HEK293 (cell line): ENCODE measurements at regions not wholly inside any gene's neighbourhood (a gene's known extent, or its start where the extent isn't known, plus 50 kb on each side); places are given as distances from the start of the nearest gene placed in this dataset.

Experiments used
- CTCF ChIA-PET: fragments of 350-600 bp; formaldehyde crosslinking; extraction: SDS; loops from one replicate; lab custom pipeline; 2021; ENCODE audit warnings: antibody characterized with exemption; lab: Yijun Ruan, JAX
- POLR2A ChIA-PET: fragments of 300-600 bp; formaldehyde crosslinking; extraction: SDS; loops from one replicate; lab custom pipeline; 2020; ENCODE audit warnings: antibody characterized with exemption, inconsistent platforms; lab: Yijun Ruan, JAX
- H3K27ac ChIP-seq: fragments of 200-500 bp; sonication (Bioruptor generic); 2 replicates; pipeline ENCODE4 v1.5.1; 2014; ENCODE audit warnings: low read depth, low read length, control low read depth, inconsistent platforms; ENCODE audit errors: extremely low read depth
- H3K36me3 ChIP-seq, 2 experiments: fragments of 200-500 bp in 1 of 2; sonication (Bioruptor generic) in 1 of 2; 1 replicate in 1 of 2; 2 replicates in 1 of 2; pipeline ENCODE4 v1.5.1; 2014 to 2017; ENCODE audit warnings: inconsistent platforms in 2 of 2, low read length in 2 of 2; ENCODE audit not compliant: control insufficient read depth in 2 of 2, insufficient read depth in 1 of 2
- H3K4me1 ChIP-seq: fragments of 200-500 bp; sonication (Bioruptor generic); 2 replicates; pipeline ENCODE4 v1.5.1; 2014; ENCODE audit warnings: mild to moderate bottlenecking, low read length, inconsistent platforms; ENCODE audit not compliant: control insufficient read depth, insufficient read depth
- H3K4me3 ChIP-seq: 2 replicates; pipeline ENCODE4 v1.5.1; 2011; ENCODE audit warnings: low read depth, mild to moderate bottlenecking, control low read depth, low read length, moderate library complexity
- H3K9me3 ChIP-seq: fragments of 200-500 bp; sonication (Bioruptor generic); 2 replicates; pipeline ENCODE4 v1.5.1; 2014; ENCODE audit warnings: low read depth, low read length, inconsistent platforms; ENCODE audit not compliant: control insufficient read depth, insufficient read depth
- GLI2 ChIP-seq: fragments of 450-650 bp; formaldehyde crosslinking; IDR thresholded peaks from 2 replicates; pipeline ENCODE4; 2017; ENCODE audit warnings: missing biosample characterization, missing genetic modification characterization, low read depth, borderline replicate concordance
- GLIS2 ChIP-seq: fragments of 450-650 bp; formaldehyde crosslinking; IDR thresholded peaks from 2 replicates; pipeline ENCODE4 v1.5.1; 2016; ENCODE audit warnings: missing biosample characterization, missing genetic modification characterization
- MYNN ChIP-seq: fragments of 450-650 bp; formaldehyde crosslinking; IDR thresholded peaks from 2 replicates; pipeline ENCODE4 v1.5.1; 2016; ENCODE audit warnings: missing biosample characterization, missing genetic modification characterization, borderline replicate concordance
- OVOL3 ChIP-seq: fragments of 450-650 bp; formaldehyde crosslinking; IDR thresholded peaks from 2 replicates; pipeline ENCODE4 v1.5.1; 2016; ENCODE audit warnings: missing biosample characterization, missing genetic modification characterization
- SALL2 ChIP-seq: fragments of 450-650 bp; formaldehyde crosslinking; IDR thresholded peaks from 2 replicates; pipeline ENCODE4 v1.5.0; 2017; ENCODE audit warnings: missing biosample characterization, mild to moderate bottlenecking, missing genetic modification characterization, borderline replicate concordance
- SP7 ChIP-seq: fragments of 450-650 bp; formaldehyde crosslinking; IDR thresholded peaks from 2 replicates; pipeline ENCODE4 v1.5.1; 2016; ENCODE audit warnings: missing biosample characterization, missing genetic modification characterization
- TRIM28 ChIP-seq: IDR thresholded peaks from 2 replicates; pipeline ENCODE4 v1.6.1; 2011; ENCODE audit warnings: low read length, control low read depth, borderline replicate concordance
- ZBTB48 ChIP-seq: fragments of 450-650 bp; formaldehyde crosslinking; IDR thresholded peaks from 2 replicates; pipeline ENCODE4 v1.5.1; 2016; ENCODE audit warnings: missing biosample characterization, missing genetic modification characterization
- ZNF133 ChIP-seq: fragments of 450-650 bp; formaldehyde crosslinking; IDR thresholded peaks from 2 replicates; pipeline ENCODE4 v1.5.1; 2016; ENCODE audit warnings: missing biosample characterization, missing genetic modification characterization
- ZNF366 ChIP-seq: fragments of 450-650 bp; formaldehyde crosslinking; conservative IDR thresholded peaks from 2 replicates; pipeline ENCODE4 v1.5.1; 2016; ENCODE audit warnings: missing biosample characterization, missing genetic modification characterization
- ZNF433 ChIP-seq: fragments of 450-650 bp; formaldehyde crosslinking; IDR thresholded peaks from 2 replicates; pipeline ENCODE4 v1.5.1; 2016; ENCODE audit warnings: missing biosample characterization, missing genetic modification characterization, low read depth
- ZNF514 ChIP-seq: fragments of 450-650 bp; formaldehyde crosslinking; IDR thresholded peaks from 2 replicates; pipeline ENCODE4 v1.5.1; 2016; ENCODE audit warnings: missing biosample characterization, missing genetic modification characterization
- ZNF529 ChIP-seq: fragments of 450-650 bp; formaldehyde crosslinking; IDR thresholded peaks from 2 replicates; pipeline ENCODE4 v1.5.1; 2017; ENCODE audit warnings: missing genetic modification characterization, missing biosample characterization; ENCODE audit not compliant: insufficient replicate concordance
- ZNF561 ChIP-seq: fragments of 450-650 bp; IDR thresholded peaks from 2 replicates; pipeline ENCODE4 v1.5.1; 2018; ENCODE audit warnings: missing biosample characterization, missing genetic modification characterization, borderline replicate concordance
- ZNF626 ChIP-seq: fragments of 450-650 bp; sonication (Bioruptor Pico); formaldehyde crosslinking; IDR thresholded peaks from 2 replicates; pipeline ENCODE4 v1.5.1; 2018; ENCODE audit warnings: missing biosample characterization, missing genetic modification characterization, inconsistent platforms
- ZNF76 ChIP-seq: fragments of 450-650 bp; formaldehyde crosslinking; IDR thresholded peaks from 2 replicates; pipeline ENCODE4; 2016; ENCODE audit warnings: low read depth, missing biosample characterization, missing genetic modification characterization, borderline replicate concordance
- ZSCAN23 ChIP-seq: fragments of 450-650 bp; formaldehyde crosslinking; IDR thresholded peaks from 2 replicates; pipeline ENCODE4 v1.5.1; 2016; ENCODE audit warnings: missing biosample characterization, missing genetic modification characterization
- TF ChIP-seq, protein P1 (sequence below): fragments of 450-650 bp; formaldehyde crosslinking; IDR thresholded peaks from 2 replicates; pipeline ENCODE4 v1.5.1; 2016; ENCODE audit warnings: missing biosample characterization, missing genetic modification characterization
- TF ChIP-seq, protein P2 (sequence below): fragments of 450-650 bp; formaldehyde crosslinking; IDR thresholded peaks from 2 replicates; pipeline ENCODE4; 2016; ENCODE audit warnings: missing biosample characterization, missing genetic modification characterization
- TF ChIP-seq, protein P3 (sequence below): fragments of 450-650 bp; IDR thresholded peaks from 2 replicates; pipeline ENCODE4 v1.5.1; 2018; ENCODE audit warnings: missing biosample characterization, missing genetic modification characterization
- TF ChIP-seq, protein P4 (sequence below): fragments of 450-650 bp; formaldehyde crosslinking; conservative IDR thresholded peaks from 2 replicates; pipeline ENCODE4 v1.5.1; 2016; ENCODE audit warnings: low read depth, missing biosample characterization, missing genetic modification characterization
- TF ChIP-seq, protein P5 (sequence below): fragments of 450-650 bp; formaldehyde crosslinking; IDR thresholded peaks from 2 replicates; pipeline ENCODE4 v1.5.1; 2016; ENCODE audit warnings: missing biosample characterization, missing genetic modification characterization

DNA sequence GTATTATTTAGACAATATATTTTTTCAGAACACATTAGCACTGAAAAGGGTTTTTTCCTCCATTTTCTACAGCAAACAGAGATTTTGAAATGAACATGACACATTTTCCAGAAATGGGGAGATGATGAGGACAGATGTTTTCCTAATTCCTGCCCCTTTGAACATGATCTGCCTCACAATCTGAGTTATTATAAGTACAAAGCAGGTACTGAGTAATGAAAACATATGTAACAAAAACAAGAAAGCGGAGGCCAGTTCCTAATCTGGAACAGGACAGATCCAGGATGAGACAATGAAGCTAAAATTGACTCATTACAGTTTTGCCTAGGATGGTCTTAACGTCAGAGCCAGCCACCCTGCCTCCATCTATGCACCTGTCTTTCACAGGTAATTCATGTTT, 642.8 kb upstream of the NR2F2 start (continued):
- TF ChIP-seq, protein P1, sequence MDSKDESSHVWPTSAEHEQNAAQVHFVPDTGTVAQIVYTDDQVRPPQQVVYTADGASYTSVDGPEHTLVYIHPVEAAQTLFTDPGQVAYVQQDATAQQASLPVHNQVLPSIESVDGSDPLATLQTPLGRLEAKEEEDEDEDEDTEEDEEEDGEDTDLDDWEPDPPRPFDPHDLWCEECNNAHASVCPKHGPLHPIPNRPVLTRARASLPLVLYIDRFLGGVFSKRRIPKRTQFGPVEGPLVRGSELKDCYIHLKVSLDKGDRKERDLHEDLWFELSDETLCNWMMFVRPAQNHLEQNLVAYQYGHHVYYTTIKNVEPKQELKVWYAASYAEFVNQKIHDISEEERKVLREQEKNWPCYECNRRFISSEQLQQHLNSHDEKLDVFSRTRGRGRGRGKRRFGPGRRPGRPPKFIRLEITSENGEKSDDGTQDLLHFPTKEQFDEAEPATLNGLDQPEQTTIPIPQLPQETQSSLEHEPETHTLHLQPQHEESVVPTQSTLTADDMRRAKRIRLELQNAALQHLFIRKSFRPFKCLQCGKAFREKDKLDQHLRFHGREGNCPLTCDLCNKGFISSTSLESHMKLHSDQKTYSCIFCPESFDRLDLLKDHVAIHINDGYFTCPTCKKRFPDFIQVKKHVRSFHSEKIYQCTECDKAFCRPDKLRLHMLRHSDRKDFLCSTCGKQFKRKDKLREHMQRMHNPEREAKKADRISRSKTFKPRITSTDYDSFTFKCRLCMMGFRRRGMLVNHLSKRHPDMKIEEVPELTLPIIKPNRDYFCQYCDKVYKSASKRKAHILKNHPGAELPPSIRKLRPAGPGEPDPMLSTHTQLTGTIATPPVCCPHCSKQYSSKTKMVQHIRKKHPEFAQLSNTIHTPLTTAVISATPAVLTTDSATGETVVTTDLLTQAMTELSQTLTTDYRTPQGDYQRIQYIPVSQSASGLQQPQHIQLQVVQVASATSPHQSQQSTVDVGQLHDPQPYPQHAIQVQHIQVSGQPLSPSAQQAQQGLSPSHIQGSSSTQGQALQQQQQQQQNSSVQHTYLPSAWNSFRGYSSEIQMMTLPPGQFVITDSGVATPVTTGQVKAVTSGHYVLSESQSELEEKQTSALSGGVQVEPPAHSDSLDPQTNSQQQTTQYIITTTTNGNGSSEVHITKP (tag by site-specific recombination) = no peak
- no peak for TF ChIP-seq MYNN
- TF ChIP-seq, protein P2, sequence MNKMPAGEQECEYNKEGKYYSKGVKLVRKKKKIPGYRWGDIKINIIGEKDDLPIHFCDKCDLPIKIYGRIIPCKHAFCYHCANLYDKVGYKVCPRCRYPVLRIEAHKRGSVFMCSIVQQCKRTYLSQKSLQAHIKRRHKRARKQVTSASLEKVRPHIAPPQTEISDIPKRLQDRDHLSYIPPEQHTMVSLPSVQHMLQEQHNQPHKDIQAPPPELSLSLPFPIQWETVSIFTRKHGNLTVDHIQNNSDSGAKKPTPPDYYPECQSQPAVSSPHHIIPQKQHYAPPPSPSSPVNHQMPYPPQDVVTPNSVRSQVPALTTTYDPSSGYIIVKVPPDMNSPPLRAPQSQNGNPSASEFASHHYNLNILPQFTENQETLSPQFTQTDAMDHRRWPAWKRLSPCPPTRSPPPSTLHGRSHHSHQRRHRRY (tag by site-specific recombination) = no peak
- no peak for TF ChIP-seq TRIM28

DNA sequence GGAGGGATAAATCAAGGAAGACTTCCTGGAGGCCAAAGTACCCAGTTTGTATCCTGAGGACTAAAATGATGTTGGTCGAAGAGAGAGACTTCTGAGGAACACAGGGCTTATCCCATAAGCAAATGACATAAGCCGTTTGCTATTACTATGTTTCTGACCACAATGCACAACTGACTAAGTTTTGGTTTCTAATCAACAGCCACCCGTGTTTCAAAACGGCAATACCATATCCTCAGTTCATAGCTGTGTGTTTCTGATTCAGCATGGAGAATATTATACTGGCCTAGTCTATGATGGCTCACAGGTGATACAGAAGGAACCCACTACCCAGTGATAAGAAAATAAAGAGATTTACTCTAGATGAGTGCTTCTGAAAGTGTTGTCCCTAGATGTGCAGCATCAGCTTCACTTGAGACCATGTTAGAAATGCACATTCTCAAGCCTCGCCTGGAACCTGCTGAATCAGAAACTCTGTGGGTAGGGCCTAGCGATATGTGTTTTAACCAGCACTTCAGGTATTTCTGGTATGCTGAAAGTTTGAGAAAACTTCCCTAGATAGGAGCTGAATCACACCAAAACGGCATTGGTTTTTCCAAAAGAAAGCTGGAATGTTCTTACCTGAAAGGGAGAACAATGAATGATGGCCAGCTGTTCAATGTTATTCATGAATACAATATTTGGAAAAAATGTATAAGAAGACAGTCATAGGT, 639.7 kb upstream of the NR2F2 start:
- ChIA-PET POLR2A (no interaction called here), CTCF (no interaction called here)
- Histone ChIP-seq H3K9me3 (no peaks in the 10 kb centered on the region), H3K4me3 (no peak overlapping the region), H3K36me3 (no peaks in the 10 kb centered on the region), H3K27ac (no peak overlapping the region), H3K4me1 (no peaks in the 10 kb centered on the region)
- TF ChIP-seq OVOL3 (tag by site-specific recombination) (no peak), GLI2 (no peak), ZSCAN23 (tag by site-specific recombination) (no peak), SP7 (no peak), ZNF529 (tag by site-specific recombination) (no peak), SALL2 (tag by site-specific recombination) (no peak), ZNF514 (tag by site-specific recombination) (no peak), ZBTB48 (no peak), ZNF433 (no peak), ZNF366 (tag by site-specific recombination) (no peak), ZNF76 (tag by site-specific recombination) (no peak), ZNF561 (no peak), ZNF133 (tag by site-specific recombination) (no peak)
- TF ChIP-seq, protein P3, sequence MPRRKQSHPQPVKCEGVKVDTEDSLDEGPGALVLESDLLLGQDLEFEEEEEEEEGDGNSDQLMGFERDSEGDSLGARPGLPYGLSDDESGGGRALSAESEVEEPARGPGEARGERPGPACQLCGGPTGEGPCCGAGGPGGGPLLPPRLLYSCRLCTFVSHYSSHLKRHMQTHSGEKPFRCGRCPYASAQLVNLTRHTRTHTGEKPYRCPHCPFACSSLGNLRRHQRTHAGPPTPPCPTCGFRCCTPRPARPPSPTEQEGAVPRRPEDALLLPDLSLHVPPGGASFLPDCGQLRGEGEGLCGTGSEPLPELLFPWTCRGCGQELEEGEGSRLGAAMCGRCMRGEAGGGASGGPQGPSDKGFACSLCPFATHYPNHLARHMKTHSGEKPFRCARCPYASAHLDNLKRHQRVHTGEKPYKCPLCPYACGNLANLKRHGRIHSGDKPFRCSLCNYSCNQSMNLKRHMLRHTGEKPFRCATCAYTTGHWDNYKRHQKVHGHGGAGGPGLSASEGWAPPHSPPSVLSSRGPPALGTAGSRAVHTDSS (tag by site-specific recombination) = no peak

DNA sequence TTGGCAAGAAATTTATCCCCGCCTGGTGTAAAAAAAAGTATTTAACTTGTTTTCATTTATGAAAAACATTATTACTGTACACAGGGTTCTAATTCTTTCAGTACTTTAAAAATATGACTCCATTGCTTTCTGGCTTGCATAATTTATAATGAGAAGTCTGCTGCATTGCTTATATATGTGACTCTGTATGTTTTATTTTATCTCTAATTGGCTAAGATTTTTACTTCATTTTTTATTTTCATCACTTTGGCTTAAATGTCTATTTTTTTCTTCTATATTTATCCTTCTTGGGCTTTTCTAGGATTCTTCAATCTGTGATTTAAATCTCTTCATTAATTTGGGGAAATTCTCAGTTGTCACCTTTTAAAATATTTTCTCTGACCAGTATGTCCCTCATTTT, 636.6 kb upstream of the NR2F2 start:
- Histone ChIP-seq H3K4me1 (no peaks in the 10 kb centered on the region), H3K9me3 (no peaks in the 10 kb centered on the region), H3K4me3 (no peak overlapping the region), H3K36me3 (no peaks in the 10 kb centered on the region), H3K27ac (no peak overlapping the region)
- ChIA-PET POLR2A (no interaction called here), CTCF (interaction anchor here (0.6 kb wide), 1 partner anchor 778 kb away, joined by 3 read pairs; no protein-coding TSS in a partner anchor)
- TF ChIP-seq ZNF626 (tag by site-specific recombination) (0 out of 2 replicates have a peak, but pooled peaks have one; percentile 47), GLIS2 (no peak)
- TF ChIP-seq, protein P4, sequence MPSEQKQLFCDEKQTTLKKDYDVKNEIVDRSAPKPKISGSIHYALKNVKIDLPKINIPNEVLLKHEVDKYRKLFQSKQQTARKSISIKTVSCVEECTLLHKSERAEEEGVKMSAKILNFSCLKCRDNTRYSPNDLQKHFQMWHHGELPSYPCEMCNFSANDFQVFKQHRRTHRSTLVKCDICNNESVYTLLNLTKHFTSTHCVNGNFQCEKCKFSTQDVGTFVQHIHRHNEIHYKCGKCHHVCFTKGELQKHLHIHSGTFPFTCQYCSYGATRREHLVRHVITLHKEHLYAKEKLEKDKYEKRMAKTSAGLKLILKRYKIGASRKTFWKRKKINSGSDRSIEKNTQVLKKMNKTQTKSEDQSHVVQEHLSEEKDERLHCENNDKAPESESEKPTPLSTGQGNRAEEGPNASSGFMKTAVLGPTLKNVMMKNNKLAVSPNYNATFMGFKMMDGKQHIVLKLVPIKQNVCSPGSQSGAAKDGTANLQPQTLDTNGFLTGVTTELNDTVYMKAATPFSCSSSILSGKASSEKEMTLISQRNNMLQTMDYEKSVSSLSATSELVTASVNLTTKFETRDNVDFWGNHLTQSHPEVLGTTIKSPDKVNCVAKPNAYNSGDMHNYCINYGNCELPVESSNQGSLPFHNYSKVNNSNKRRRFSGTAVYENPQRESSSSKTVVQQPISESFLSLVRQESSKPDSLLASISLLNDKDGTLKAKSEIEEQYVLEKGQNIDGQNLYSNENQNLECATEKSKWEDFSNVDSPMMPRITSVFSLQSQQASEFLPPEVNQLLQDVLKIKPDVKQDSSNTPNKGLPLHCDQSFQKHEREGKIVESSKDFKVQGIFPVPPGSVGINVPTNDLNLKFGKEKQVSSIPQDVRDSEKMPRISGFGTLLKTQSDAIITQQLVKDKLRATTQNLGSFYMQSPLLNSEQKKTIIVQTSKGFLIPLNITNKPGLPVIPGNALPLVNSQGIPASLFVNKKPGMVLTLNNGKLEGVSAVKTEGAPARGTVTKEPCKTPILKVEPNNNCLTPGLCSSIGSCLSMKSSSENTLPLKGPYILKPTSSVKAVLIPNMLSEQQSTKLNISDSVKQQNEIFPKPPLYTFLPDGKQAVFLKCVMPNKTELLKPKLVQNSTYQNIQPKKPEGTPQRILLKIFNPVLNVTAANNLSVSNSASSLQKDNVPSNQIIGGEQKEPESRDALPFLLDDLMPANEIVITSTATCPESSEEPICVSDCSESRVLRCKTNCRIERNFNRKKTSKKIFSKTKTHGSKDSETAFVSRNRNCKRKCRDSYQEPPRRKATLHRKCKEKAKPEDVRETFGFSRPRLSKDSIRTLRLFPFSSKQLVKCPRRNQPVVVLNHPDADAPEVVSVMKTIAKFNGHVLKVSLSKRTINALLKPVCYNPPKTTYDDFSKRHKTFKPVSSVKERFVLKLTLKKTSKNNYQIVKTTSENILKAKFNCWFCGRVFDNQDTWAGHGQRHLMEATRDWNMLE (tag by site-specific recombination) = peak; percentile 43; the same call in 1 of the 2 replicates
- TF ChIP-seq, protein P5, sequence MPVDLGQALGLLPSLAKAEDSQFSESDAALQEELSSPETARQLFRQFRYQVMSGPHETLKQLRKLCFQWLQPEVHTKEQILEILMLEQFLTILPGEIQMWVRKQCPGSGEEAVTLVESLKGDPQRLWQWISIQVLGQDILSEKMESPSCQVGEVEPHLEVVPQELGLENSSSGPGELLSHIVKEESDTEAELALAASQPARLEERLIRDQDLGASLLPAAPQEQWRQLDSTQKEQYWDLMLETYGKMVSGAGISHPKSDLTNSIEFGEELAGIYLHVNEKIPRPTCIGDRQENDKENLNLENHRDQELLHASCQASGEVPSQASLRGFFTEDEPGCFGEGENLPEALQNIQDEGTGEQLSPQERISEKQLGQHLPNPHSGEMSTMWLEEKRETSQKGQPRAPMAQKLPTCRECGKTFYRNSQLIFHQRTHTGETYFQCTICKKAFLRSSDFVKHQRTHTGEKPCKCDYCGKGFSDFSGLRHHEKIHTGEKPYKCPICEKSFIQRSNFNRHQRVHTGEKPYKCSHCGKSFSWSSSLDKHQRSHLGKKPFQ (tag by site-specific recombination) = no peak
